ENCODE measurements at regions not wholly inside any gene's neighbourhood (a gene's known extent, or its start where the extent isn't known, plus 50 kb on each side); places are given as distances from the start of the nearest gene placed in this dataset.
A peak's percentile ranks its signal among the peaks of the same experiment; 100 is the strongest.

DNA sequence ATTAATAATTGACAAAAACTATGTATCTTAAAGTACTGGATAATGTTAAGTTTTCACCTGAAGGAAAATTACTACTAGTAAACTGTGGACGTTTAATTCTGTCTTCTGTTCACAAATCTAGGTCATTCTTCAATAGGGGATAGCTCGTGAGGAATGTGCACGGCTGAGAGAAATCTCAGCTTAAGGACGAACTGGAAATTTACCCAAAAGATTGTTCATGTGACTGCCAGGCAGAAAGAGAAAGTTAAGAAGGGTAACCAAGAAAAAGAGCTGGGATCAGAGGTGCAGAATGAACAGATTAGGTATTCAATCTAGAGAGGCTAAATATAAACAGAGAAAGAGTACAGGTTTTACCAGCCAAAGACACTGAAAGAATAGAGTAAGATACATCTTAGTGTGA lies 245.3 kb downstream of the CASP12 start:
- no peak for DNase-seq

DNA sequence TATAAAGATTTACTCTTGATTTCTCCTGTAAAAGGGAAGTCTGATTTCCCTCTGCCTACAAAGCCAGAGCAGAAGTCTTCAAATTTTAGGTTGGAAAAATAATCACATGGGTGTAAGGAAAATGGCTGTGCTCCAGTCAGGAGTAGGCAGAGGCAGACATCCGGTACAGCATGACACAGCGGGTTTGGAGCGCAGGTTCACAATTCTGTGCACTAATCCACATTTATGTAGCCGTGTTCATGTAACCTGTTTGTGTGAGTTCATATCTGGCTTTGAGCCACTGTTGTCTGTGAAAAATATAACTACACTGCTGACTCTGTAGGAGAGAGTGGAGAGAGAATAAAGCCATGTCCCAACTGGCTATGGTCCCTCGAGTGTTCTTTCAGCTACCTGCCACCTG lies 248.0 kb downstream of the CASP12 start:
- DNase-seq: peak; percentile 32

DNA sequence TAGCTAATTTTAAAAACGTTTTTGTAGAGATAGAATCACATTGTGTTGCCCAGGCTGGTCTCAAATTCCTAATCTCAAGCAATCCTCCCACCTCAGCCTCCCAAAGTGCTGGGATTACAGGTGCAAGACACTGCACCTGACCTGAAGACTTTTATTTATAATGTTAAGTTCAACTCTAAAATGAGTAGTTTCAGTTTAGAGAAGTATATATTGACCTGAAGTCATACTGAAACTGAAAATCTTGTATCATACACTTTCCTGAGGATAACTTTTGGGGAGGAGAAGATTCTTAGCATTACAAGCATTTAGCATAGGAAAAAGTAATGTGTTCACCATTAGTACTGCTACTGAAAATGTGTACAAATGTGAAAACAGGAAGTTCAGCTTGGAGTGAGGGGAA lies 249.3 kb downstream of the CASP12 start:
- DNase-seq: no peak

DNA sequence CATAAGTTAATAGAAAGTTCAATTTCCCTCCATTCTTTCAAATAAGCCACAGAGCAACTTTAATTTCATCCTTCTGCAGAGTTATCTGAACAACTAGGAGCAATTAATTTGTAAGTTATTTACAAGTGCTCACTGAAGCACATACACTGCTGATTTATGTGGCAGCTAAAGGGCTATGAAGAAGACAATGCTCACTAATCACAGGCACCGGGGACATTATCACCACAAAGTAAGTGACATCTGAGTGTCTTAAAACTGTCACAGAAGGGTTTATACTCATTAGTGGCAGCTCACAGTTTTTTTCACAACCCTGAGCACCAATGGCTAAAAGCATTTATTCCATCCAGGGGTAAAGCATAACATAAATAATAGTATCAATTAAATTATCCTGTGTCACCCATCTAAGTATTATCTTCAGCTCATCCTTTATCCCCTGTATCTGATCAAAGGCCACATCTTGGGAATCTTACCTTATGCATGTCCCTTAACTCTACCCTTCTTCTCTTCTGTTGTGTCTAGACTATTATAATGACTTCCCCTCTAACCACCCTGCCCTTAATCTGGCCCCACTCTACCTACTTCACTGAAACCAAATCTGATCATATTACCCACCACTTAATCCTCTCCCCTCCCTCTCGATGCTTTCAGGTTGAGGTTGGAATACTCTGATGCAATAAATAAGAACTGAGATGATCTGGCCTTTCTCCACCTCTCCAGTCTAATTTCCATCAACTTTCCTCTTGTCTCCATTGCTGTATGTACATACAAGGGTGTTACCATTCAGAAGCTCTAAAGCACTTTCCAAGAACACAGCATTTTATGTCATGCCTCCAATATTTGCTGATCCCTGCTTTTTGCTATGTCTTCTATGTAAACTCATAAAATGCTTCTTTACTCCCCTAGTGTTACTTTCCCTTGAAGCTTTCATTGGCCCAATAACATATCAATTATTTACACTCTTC lies 252.7 kb downstream of the CASP12 start:
- DNase-seq: no peak

DNA sequence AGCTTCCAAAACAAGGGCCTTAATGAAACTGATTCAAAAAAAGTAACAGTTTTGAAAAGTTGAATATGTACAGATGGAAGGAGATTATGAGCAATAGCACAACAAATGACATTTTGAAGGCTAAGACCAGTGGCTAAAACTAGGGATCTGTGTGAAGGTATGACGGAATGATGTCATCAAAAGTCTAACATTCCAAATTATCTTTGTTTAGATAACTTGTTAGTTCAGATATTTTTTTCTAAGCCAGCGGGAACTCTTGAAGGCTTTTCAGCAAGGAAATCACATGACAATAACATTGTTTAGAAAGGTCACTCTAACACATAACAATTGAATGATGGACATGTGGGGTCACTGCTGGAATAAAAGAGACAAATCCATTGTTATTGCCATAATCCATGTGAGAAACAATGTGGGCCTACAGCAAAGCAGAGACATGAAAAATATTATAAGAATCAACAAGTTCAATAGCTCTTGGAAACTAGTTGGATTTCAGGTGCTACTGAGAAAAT lies 260.5 kb downstream of the CASP12 start:
- no peak for DNase-seq

DNA sequence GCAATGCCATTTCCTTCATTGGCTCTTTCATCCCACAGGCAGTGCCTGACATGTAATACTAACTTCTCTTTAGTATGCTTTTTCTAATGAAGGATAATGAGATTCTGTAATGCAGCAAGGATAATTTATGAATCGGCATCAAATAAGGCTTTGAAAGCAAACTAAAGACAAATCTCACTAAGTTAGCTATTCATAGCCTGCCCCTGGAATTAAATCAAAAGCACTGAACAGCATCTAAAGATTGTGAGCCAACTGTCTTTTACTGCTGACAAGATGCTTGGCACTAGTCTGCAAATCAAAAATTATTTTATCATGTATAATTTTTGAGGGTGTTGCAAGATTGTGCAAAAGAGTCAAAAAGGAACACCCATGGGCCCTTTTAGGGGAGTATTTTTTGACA lies 265.0 kb downstream of the CASP12 start:
- no peak for DNase-seq

DNA sequence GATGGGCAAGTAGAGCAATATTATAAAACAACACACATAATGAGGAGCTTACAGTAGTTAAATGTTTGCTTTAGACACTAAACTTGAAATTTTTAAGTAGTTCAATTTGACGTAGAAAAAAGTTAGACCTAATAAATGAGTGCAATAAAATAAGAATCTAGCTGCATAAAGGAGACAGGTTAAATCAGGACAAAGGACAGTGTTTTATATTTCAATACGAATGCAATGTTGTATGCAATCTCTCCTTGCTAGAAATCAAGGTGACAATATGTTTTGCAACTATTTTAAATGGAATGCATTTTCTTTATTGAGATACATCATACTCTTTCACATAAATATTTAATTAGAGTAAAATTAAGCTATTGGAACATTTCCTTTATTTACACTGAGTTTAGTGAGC lies 267.9 kb downstream of the CASP12 start:
- no peak for DNase-seq

DNA sequence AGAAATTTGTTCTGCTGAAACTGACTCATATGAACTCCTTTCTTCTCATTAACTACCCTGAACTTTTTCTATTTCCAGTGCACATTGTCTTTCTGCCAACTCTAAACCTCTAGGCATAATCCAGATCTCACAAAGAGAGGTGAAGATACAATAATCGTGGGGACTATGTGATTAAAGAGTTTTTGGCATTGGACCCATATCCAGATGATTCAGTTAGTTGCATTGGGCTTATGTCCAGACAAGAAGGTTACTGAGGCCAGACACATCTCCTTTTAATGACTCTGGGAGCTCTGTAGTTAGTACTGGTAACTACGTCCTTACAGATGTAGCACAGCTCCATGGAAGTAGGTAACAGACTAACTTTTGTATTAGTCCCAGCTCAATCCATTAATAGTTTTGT lies 273.0 kb downstream of the CASP12 start:
- no peak for DNase-seq

DNA sequence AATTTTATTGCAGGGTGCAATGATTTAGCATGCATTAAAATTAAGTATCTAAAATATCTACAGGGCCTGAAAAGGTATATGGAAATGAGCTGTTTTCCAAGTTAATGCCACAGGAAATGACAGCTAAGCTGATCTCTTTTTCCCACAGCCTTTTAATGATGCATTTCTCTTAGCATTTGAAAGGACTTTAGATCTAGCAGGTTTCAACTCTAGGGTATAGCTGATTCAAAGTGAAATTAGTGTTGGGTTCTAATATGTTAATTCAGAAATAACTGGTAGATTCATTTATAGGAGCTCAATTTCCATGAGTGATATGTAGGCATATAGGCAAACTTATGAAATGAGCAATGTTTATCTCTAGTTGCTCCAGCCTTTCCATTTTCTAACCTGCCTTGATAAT lies 274.2 kb downstream of the CASP12 start:
- no peak for DNase-seq

DNA sequence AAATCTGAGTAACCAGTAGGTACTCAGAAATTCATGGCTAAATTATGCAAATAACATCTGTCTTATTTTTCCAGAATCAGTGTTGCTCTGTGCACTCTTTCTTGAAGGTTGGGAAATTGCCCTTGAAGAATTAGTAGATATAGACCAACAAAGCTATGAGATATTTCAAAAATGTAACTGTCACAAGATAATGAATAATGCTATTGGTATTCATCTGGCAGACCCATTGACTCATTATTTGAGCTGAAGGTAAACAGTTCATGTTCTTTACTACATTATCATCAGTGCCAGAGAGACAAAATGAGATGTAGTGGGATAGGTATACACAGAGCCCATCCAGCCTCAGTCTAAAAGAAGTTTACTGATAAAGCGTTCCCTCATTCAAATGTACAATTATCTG lies 274.7 kb downstream of the CASP12 start:
- no peak for DNase-seq

DNA sequence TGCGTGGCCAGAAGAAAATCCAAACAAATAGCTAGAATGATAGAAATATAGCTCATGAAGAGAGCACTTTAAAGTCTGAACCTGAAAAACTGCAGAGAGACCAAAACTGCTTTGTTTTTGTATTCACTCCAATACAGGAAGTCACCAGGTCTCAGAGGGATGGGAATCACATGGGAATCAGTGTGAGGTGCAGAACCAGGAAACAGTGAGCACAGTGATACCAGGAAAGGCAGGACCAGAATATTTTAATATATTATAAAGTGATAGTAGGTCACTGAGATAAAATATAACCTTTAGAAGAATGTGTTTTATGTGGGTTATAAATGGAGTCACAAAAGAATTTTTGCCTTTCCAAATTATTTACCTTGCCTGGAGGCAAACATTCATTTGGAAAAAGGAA lies 277.3 kb downstream of the CASP12 start:
- no peak for DNase-seq

DNA sequence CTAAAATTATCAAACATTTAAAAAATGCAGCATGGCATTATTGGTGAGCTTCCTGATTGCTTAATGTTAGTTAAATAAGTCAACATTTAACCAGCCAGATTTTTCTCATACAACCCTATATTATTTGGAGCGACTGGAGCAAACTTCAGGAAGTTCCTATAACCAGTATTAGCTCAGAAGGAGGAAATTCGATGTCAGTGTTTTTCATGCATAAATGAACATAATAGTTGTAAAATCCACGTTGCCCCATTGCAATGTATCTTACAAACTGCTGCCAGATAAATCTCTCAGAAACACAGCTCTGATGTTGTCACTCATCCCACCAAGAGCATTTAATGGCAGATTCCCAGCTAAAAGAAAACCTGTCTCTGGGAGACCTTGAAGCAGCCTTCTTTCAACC lies 278.5 kb downstream of the CASP12 start:
- no peak for DNase-seq

DNA sequence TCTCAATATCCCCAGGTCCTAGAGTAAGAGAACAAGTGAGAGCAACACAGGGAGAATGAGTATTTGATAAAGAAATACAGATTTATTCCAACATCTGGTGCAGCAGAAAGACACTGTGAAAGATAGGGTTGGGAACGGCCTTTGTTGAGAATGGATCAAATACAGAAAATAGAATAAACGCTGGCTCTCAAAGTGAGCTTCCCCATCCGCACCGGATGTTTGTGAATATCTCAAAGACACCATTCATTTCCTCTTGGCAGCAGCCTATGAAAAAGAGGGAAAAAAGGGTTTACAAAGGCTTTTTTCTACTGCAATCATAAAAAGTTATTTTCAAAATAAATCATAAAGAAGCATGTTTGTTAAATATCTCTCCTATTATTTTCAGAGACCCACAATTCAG lies 279.3 kb downstream of the CASP12 start:
- no peak for DNase-seq

DNA sequence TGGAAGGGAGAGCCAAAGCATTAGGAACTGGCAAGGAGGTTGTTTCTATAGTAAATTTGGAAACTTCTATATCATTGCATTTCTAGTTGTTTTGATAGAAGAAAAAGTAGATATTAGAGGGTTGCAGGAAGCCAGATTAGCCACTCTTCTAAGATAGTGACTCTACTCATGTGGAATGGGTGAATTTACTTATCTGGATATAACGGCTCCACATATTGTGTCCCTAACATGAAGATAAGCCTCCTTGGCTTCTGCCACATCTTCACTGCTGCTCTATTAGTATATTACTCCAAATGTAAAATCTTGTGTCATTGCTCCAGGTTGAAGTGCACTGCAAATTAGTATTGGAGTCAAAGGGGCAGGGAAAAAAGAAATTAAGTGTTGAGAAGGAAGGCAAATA lies 283.3 kb downstream of the CASP12 start:
- peak; percentile 78 for DNase-seq

DNA sequence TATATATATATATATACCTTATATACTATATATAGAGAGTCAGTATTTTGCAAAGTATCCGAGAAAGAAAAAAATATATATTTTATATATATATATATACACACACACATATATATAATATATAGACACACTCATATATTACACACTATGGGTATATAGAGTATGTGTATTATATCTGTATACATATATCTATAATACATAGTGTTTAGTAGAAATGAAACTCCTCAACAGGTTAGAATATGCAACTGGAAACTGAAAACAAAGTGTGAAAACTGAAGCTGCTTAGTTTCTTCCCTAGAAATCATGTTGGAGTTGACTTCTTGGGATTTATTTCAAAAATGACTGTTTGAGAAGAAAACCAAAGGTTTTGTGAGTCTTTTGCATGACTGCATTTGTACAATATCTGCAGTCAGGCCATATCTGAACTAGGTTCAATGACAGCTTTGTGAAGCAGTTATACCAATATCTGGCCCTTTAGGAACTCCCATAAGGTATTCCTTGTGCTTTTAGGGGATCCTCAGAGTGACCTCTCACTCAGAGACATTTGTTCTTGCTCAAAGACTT lies 284.1 kb downstream of the CASP12 start:
- no peak for DNase-seq

DNA sequence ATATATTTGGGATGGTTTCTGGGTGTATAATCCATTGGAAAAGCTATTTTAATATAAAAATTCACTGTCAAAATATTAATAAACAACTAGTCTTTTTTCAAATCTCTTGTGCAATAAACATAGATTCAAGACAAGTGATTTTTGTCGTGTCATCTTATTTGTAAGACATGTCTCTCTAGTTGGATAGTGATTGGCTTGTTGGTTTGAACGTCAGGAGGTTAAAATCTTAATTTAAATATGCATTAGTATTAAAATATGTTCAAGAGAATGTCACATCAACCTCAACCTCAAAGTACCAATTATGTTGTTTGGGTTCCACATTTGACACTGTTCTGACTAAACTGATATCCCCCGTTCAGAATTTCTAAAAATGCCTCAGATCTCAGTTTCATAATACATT lies 287.6 kb downstream of the CASP12 start:
- no peak for DNase-seq

DNA sequence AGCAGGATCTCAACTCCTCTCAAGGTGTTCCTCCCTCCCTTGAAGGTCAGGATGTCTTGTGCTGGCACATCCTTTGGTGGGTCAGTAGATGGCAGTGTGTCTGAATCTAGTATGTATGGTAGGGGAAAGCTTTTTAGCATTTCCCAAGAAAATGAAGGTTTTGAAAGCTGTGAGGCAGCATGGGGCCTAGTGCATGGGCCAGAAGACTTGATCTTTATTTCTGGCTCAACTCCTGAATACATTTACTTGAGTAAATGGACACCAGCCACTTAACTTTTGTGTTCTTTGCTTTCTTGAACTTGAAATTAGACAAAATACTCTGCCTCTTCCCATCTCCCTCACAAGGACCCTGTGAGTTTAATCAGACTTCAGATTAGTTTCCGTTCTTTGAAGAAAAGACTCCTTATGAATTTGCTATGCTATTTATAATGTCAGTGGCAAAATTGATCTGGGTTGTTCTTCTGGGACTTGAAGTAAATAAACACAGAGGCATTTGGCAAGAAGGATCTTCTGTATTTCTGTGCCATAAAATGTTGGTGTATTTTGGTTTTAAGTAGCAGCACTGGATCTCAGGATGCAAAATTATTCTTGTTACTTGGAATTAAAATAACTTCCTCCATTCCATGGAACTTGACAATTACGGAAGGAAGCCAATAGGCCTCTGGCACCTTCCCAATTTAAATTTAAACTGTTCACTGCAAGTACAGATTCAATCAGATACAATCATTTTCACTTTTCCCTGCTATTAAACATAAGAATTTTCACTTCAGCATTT lies 288.8 kb downstream of the CASP12 start:
- peak; percentile 81 for DNase-seq

DNA sequence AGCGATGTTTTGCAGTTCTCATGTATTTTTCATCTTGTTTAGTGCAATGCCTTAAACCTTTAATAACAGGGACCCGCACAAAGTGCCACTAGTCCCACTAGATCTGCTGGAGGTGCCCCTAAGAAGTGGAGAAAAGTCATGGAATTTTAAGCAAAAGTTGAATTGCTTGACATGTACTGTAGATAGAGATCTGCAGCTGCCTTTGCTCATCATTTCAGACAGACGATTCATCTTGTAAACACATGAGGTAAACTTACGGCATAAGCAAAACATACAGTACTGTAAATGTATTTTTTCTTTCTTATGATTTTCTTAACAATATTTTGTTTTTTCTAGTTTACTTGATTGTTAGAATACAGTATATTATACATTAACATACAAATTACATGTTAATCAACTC lies 295.6 kb downstream of the CASP12 start:
- DNase-seq: no peak

DNA sequence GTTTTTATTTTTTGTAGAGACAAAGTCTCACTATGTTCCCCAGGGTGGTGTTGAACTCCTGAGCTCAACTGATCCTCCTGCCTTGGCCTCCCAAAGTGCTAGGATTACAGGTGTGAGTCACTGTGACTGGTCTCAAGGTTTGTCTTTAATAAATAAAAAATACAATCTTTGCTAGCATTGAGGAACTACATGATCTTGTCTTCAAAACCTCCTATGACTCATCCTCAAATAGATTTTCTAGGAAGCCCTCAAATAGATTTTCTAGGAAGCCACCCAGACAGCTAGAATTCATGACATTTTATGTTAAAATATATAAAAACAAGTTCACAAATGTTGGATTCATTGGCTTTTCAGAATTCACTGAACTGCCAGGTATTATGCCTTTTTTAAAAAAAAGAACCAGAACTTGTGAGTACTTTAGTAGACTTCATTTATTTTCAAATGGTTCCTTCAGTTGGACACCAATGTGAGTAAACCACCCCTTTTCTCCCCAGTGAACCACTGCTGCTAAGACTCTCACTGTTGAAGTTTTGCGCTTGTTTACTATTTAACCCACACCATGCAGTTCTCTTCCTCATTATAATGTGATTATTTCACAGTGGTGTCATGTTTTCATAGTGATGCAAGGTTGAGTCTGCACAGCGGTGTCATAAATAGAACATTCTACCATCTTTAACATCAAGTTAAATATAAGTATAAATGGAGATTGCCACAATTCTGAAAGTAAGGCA lies 303.9 kb downstream of the CASP12 start:
- DNase-seq: peak; percentile 20

DNA sequence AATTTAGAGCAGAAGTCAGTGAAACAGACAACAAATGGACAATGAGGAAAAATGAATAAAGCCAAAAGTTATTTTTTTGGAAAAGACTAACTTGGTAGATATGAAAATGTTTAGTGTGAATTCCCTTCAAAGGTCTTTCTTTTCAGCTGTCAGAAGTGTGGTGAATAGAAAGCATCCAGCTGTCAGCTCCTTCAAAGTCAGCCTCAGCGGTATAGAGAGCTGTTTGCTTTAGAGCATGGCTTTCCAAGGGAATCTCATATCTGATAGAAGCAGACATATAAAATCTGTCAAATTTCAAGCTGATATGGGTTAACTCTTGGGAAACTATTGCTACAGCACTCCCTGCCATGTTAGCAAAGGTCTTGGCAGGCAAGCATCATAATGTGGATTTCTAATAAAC lies 309.3 kb downstream of the CASP12 start:
- DNase-seq: no peak

DNA sequence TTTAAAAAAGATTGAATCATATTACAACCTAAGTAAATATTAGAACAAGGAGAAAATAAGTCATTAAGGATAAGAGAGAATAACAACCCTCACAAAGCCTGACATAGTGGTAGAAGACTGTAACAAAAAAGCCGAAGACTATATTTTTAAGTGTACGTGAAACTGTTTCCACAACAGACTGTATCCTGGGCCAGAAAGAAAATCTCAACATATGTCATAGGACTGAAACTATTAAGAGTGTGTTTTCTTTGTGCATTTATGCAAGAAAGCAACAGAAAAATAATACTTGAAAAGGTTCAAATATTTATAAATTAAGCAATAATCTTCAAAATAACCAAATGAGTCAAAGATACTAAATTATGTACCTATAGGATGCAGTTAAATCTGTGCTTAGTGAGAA lies 309.8 kb downstream of the CASP12 start:
- DNase-seq: no peak

DNA sequence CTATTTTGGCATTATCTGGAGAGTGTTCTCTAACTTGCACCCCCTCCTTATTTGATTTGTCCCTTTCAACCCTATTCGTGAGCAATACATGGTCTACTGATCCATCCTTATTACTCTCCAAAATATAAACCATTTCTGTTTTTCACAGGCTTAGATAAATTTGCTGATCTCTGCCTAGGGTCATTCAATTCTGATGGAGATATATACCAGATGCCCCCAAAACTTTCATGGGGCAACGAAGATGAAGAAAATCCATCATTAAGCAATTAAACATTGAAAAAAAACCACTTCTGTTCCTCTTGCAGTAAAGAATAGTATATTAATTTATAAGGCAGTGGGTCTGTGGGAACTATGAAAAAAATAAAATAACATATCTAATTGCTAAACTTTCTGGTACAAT lies 313.4 kb downstream of the CASP12 start:
- no peak for DNase-seq

DNA sequence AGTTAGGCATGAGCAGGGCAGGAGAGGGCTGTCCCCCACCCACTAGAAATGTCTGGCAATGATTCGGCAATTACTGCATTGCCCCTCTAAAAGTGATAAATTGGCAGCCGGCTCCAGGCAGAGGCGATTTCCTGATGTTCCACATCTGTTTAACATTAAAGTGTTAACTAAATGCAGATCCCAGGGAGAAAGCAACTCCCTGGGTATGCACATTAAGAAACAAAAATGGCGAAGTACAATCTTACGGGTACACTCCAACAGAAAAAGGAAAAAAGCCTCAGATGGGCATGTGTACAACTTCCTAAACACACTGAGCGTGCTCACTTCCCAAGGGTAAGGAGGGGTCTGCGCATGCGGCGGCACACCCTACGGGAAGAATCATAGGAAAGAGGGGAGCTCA lies 314.4 kb downstream of the CASP12 start:
- no peak for DNase-seq
